Astrocyte of the cerebellum (primary cell): ENCODE measurements at regions not wholly inside any gene's neighbourhood (a gene's known extent, or its start where the extent isn't known, plus 50 kb on each side); places are given as distances from the start of the nearest gene placed in this dataset.

Experiments
- DNase-seq: peaks from one replicate; pipeline ENCODE4 v3.0.0-alpha.2; 2011; ENCODE audit warnings: low read depth
- H3K4me3 ChIP-seq: 2 replicates; pipeline ENCODE4 v1.5.1; 2011; ENCODE audit warnings: mild to moderate bottlenecking, low read depth, low read length, moderate library complexity
- in situ Hi-C: cut with HindIII; loops from 2 replicates; pipeline ENCODE4 v1.10.0; 2017; ENCODE audit warnings: low sequenced_read_pairs
- TF ChIP-seq, protein P1 (sequence below): IDR thresholded peaks from 2 replicates; pipeline ENCODE4 v1.5.1; 2012; ENCODE audit warnings: low read length, low read depth, moderate library complexity, mild to moderate bottlenecking; ENCODE audit errors: missing control alignments

DNA sequence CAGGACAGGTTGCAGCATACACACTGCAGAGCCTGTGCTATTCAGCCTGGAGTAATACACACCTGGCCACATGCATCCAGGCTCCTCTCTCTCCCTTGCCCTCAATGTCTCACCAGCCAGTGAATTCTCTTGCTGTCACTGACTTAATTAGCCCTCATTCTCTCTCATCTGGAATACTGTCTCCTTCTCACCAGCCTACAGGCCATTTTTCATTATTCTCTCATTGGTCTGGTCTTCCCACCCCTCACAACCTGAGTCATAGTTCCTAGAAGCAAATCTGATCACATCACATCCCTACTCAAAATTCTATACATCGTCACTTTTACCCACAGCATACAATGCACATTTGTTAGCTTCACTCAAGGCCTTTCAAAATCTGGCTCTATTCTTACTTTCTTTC lies 333.1 kb downstream of the PIK3C3 start:
- in situ Hi-C loops, result no loop called here
- no peak for DNase-seq
- TF ChIP-seq, protein P1, sequence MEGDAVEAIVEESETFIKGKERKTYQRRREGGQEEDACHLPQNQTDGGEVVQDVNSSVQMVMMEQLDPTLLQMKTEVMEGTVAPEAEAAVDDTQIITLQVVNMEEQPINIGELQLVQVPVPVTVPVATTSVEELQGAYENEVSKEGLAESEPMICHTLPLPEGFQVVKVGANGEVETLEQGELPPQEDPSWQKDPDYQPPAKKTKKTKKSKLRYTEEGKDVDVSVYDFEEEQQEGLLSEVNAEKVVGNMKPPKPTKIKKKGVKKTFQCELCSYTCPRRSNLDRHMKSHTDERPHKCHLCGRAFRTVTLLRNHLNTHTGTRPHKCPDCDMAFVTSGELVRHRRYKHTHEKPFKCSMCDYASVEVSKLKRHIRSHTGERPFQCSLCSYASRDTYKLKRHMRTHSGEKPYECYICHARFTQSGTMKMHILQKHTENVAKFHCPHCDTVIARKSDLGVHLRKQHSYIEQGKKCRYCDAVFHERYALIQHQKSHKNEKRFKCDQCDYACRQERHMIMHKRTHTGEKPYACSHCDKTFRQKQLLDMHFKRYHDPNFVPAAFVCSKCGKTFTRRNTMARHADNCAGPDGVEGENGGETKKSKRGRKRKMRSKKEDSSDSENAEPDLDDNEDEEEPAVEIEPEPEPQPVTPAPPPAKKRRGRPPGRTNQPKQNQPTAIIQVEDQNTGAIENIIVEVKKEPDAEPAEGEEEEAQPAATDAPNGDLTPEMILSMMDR, result no peak
- H3K4me3 ChIP-seq, result no peak overlapping the region

DNA sequence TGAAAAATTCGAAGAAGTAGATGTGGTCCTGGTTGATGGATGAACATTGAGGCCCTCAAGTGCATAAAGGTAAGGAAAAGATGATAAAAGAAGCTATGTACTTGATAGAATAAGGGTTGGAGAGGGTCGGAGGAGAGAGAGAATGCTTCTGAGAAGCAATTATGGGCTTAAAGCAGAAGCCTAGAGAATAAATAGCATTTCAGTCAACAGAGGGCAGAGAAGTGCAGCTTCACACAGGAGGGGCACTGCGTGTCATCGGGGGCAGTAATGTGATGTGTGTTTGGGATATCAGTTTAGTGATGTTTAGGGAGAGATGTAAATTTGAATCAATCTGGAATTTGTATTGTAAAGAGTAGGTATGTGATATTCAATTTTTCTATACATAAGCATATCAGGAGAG lies 334.5 kb downstream of the PIK3C3 start:
- H3K4me3 ChIP-seq, result no peak overlapping the region
- in situ Hi-C loops, result no loop called here
- TF ChIP-seq, protein P1, result no peak
- DNase-seq, result no peak

- in situ Hi-C loops, result no loop called here
- TF ChIP-seq, protein P1, result no peak
- H3K4me3 ChIP-seq, result no peak overlapping the region
- no peak for DNase-seq
Observed at GRCh38 chr18:42290318-42291307, 335.6 kb downstream of the PIK3C3 start.

GRCh38 chr18:42292654-42293053 lies 337.6 kb downstream of the PIK3C3 start:
- in situ Hi-C loops, result no loop called here
- no peak for DNase-seq
- TF ChIP-seq, protein P1, result no peak
- no peak overlapping the region for H3K4me3 ChIP-seq

DNA sequence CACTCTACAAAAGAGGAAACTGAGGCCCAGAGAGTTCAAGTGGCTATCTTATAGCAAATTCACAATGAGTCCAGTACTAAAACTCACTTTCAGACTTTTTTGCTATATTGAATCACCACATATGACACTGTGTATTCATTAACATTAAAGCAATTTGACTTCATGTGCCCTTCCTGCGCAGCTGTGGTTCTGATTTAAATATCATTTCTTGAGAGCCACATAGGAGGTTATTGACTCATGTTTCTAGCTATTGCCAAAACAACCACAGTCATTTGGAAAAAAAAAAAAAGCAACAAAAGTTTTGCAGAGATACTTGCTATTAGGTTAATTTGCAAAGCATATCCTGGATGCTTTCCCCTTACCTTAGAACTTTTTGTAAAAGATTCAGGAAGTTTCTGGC lies 341.2 kb downstream of the PIK3C3 start:
- TF ChIP-seq, protein P1, result no peak
- H3K4me3 ChIP-seq, result no peak overlapping the region
- in situ Hi-C loops, result no loop called here
- peak; percentile 62 for DNase-seq

DNA sequence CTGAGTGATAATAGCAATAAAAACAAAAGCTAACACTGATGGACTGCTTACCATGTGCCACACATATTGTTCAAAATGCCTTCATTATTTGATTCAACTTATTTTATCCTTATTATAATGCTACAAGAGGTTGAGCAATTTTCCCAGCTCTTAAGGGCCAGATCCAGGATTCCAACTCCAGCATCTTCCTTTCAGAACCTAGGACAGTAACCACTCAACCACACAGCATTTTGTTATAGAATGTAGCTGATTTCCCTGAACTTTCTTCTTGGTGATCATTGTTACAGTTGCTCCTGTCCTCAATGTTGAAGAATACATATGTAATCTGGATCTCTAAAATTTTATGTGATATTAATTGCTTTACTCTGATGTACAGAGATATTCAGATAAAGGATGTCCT lies 341.7 kb downstream of the PIK3C3 start:
- TF ChIP-seq, protein P1, result no peak
- H3K4me3 ChIP-seq, result no peak overlapping the region
- in situ Hi-C loops, result no loop called here
- peak; percentile 42 for DNase-seq
